Central memory CD8-positive, alpha-beta T cell (primary cell): ENCODE measurements at regions not wholly inside any gene's neighbourhood (a gene's known extent, or its start where the extent isn't known, plus 50 kb on each side); places are given as distances from the start of the nearest gene placed in this dataset.

Experiments used
- ATAC-seq: fragments of 150-1000 bp; cut with Tn5 transposase; replicated peaks from 2 replicates; pipeline ENCODE4 v1.10.0; 2022; ENCODE audit warnings: mild to moderate bottlenecking, moderate FRiP score, moderate number of reproducible peaks; ENCODE audit not compliant: poor library complexity, severe bottlenecking; ENCODE audit errors: extremely low read depth
- DNase-seq, 2 donors: peaks; one replicate each; pipeline ENCODE4 v3.0.0; 2021; ENCODE audit warnings: low spot score in 2 of 2
- H3K27ac Mint-ChIP-seq: one replicate; pipeline ENCODE4 v1.8.0; 2022; ENCODE audit warnings: low read depth, mild to moderate bottlenecking, moderate library complexity, mixed read lengths
- H3K27me3 Mint-ChIP-seq: one replicate; pipeline ENCODE4 v1.8.0; 2022; ENCODE audit warnings: mixed read lengths
- H3K36me3 Mint-ChIP-seq: one replicate; pipeline ENCODE4 v1.8.0; 2022; ENCODE audit warnings: mild to moderate bottlenecking, moderate library complexity, mixed read lengths; ENCODE audit not compliant: insufficient read depth
- H3K4me1 Mint-ChIP-seq: one replicate; pipeline ENCODE4 v1.8.0; 2022; ENCODE audit warnings: mixed read lengths
- H3K4me3 Mint-ChIP-seq: one replicate; pipeline ENCODE4 v1.8.0; 2022; ENCODE audit warnings: mild to moderate bottlenecking, moderate library complexity, mixed read lengths
- H3K9me3 Mint-ChIP-seq: one replicate; pipeline ENCODE4 v1.8.0; 2022; ENCODE audit warnings: mixed read lengths

DNA sequence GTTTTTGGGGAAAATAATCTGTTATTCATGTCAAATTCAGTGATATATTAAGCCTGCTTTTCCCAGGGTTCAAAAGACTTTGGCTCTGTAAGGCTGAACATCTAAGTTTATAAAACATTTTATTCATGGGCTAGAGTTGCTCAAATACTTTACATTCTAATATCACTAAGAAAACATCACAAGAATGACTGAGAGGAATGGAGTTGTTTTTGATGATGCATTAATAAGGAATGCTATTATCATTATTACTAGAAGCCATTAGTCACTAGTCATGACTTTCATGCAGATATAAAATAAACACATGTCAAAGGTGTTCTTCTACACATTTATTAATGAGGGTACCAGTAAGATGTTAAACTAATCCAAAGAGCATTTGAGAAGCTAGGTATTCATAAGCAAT lies 185.5 kb upstream of the KCNN2 start:
- Mint-ChIP-seq H3K36me3 (no peaks in the 10 kb centered on the region), H3K9me3 (peaks cover 9% of the 10 kb centered on the region), H3K27me3 (no peaks in the 10 kb centered on the region), H3K27ac (no peak overlapping the region), H3K4me3 (no peak overlapping the region), H3K4me1 (no peaks in the 10 kb centered on the region)
- DNase-seq, result no peak
- no peak for ATAC-seq

GRCh38 chr5:114179134-114179533 lies 182.7 kb upstream of the KCNN2 start:
- no peak overlapping the region for H3K27ac Mint-ChIP-seq
- H3K36me3 Mint-ChIP-seq, result no peaks in the 10 kb centered on the region
- H3K9me3 Mint-ChIP-seq, result no peaks in the 10 kb centered on the region
- DNase-seq (no peak), ATAC-seq (no peak)
- H3K4me1 Mint-ChIP-seq, result no peaks in the 10 kb centered on the region
- H3K27me3 Mint-ChIP-seq, result no peaks in the 10 kb centered on the region
- no peak overlapping the region for H3K4me3 Mint-ChIP-seq

- ATAC-seq, result no peak
- Mint-ChIP-seq H3K4me1 (no peaks in the 10 kb centered on the region), H3K4me3 (no peak overlapping the region), H3K27me3 (no peaks in the 10 kb centered on the region), H3K9me3 (peaks cover 7% of the 10 kb centered on the region), H3K27ac (no peak overlapping the region), H3K36me3 (no peaks in the 10 kb centered on the region)
- no peak for DNase-seq
Observed at GRCh38 chr5:114184006-114184405, 177.9 kb upstream of the KCNN2 start.

DNA sequence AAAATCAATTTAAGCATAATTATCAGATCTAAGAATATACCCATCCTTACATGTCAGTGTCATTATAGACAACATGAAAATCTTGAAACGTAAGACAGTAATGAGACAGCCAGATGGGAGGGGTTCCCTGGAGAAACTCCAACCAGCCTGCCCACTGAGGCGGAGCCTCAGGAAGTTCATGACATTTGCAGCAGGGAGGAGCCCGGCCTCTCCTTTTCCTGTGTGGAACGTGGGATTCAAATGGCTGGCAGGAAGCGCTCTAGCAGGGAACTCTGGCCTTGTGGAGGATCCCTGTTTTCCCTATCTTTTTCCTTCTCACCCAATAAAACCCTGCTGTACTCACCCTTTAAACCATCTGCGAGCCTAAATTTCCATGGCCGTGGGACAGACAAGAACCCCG lies 176.6 kb upstream of the KCNN2 start:
- no peaks in the 10 kb centered on the region for H3K4me1 Mint-ChIP-seq
- no peak overlapping the region for H3K4me3 Mint-ChIP-seq
- no peak for ATAC-seq
- DNase-seq, result no peak
- no peaks in the 10 kb centered on the region for H3K27me3 Mint-ChIP-seq
- H3K36me3 Mint-ChIP-seq, result no peaks in the 10 kb centered on the region
- no peak overlapping the region for H3K27ac Mint-ChIP-seq
- peaks cover 10% of the 10 kb centered on the region for H3K9me3 Mint-ChIP-seq

DNA sequence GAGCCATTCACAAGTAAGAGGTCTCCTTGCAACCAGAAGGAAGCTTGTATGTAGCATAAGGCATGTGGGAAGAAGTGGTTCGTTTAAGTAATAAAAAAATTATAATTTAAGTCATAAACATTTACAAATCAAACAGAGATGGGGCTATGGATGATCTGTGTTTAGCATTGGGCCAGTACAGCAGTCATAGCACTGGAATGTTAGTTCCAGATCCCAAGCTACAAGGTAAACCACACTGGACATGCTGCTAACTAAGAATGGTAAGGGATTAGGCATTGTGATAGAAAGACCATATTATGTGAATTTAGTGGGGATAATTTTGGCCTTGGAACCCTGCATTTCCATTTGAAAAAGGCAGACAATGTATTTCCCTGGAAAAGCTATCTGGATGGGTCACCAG lies 170.4 kb upstream of the KCNN2 start:
- Mint-ChIP-seq H3K27me3 (no peaks in the 10 kb centered on the region), H3K4me1 (no peaks in the 10 kb centered on the region), H3K9me3 (peaks cover 15% of the 10 kb centered on the region), H3K36me3 (no peaks in the 10 kb centered on the region), H3K4me3 (no peak overlapping the region), H3K27ac (no peak overlapping the region)
- no peak for DNase-seq
- no peak for ATAC-seq

GRCh38 chr5:114192108-114192507 lies 169.8 kb upstream of the KCNN2 start:
- Mint-ChIP-seq H3K27me3 (no peaks in the 10 kb centered on the region), H3K36me3 (no peaks in the 10 kb centered on the region), H3K27ac (no peak overlapping the region), H3K4me3 (no peak overlapping the region), H3K4me1 (no peaks in the 10 kb centered on the region), H3K9me3 (peaks cover 14% of the 10 kb centered on the region)
- no peak for ATAC-seq
- no peak for DNase-seq

- Mint-ChIP-seq H3K36me3 (peaks cover 2% of the 10 kb centered on the region), H3K9me3 (peaks cover 26% of the 10 kb centered on the region), H3K4me1 (no peaks in the 10 kb centered on the region), H3K4me3 (no peak overlapping the region), H3K27me3 (no peaks in the 10 kb centered on the region), H3K27ac (no peak overlapping the region)
- DNase-seq (no peak), ATAC-seq (no peak)
Observed at GRCh38 chr5:114201332-114201731, 160.5 kb upstream of the KCNN2 start.

DNA sequence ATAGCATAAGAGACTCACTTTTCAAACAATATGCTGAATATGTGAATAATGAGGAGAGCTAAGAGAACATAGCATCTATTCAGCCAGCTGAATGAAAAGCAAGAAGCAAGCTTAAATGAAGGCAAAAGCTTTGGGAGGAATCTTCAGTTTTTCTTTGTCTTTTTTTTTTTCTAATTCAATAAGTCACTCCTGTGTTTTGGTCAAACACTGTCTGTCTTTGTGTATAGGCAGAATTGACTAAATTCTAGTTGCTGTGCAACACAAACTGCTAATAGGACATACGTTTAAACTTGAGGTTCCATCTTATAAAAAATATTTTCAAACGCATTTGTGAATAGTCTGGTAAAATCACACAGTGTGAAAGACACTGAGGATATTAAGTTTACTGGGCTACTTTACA lies 156.9 kb upstream of the KCNN2 start:
- no peak for DNase-seq
- H3K4me1 Mint-ChIP-seq, result no peaks in the 10 kb centered on the region
- no peaks in the 10 kb centered on the region for H3K27me3 Mint-ChIP-seq

DNA sequence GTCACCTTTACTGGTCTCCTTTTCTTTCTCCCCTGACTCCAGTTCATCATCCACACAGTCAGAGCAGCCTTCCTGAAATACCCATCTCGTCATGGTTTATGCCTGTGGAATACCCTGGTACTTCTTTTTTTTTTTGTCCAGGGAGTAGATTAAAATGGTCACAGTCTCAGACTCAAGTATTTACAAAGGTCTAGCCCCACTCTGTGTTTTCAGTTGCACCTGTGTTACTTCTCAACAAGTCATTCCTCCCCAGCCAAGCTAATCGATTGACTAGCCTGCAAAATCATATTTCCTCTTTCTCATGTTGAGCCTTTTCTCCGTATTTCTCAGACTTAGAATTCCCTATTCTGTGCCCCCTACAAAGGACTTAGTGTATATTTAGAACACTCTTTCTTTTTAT lies 155.2 kb upstream of the KCNN2 start:
- DNase-seq (no peak), ATAC-seq (no peak)
- Mint-ChIP-seq H3K27me3 (no peaks in the 10 kb centered on the region), H3K4me1 (no peaks in the 10 kb centered on the region), H3K4me3 (no peak overlapping the region), H3K27ac (no peak overlapping the region), H3K36me3 (no peaks in the 10 kb centered on the region), H3K9me3 (peaks cover 17% of the 10 kb centered on the region)

More for the DNA sequence above, 156.9 kb upstream of the KCNN2 start:
- ATAC-seq, result no peak
- Mint-ChIP-seq H3K4me3 (no peak overlapping the region), H3K36me3 (peaks cover 2% of the 10 kb centered on the region), H3K9me3 (peaks cover 26% of the 10 kb centered on the region), H3K27ac (no peak overlapping the region)

DNA sequence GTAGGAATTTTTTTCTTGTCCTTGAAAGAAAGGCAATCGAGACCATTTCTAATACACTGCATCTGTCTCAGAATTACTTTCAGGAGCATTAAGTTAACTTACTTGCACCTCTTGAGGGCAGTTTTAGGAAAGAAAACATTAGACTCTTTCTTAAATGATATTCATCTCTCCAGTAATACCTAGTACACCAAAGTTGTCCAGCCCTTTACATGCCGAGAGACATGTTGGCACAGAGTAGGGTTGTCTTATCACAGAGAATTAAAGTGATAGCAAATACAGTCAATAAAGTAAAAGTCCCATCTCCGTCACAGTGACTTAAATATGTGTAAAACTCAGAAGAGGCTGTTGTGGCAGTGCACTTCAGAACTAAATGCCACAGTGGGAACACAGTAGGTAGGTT lies 154.3 kb upstream of the KCNN2 start:
- Mint-ChIP-seq H3K36me3 (no peaks in the 10 kb centered on the region), H3K27ac (no peak overlapping the region), H3K9me3 (peaks cover 17% of the 10 kb centered on the region), H3K27me3 (no peaks in the 10 kb centered on the region), H3K4me3 (no peak overlapping the region), H3K4me1 (no peaks in the 10 kb centered on the region)
- ATAC-seq, result no peak
- DNase-seq, result no peak

- Mint-ChIP-seq H3K4me1 (no peaks in the 10 kb centered on the region), H3K9me3 (peaks cover 17% of the 10 kb centered on the region), H3K4me3 (no peak overlapping the region), H3K27ac (no peak overlapping the region), H3K27me3 (no peaks in the 10 kb centered on the region), H3K36me3 (no peaks in the 10 kb centered on the region)
- DNase-seq (no peak), ATAC-seq (no peak)
Observed at GRCh38 chr5:114208120-114208519, 153.8 kb upstream of the KCNN2 start.

DNA sequence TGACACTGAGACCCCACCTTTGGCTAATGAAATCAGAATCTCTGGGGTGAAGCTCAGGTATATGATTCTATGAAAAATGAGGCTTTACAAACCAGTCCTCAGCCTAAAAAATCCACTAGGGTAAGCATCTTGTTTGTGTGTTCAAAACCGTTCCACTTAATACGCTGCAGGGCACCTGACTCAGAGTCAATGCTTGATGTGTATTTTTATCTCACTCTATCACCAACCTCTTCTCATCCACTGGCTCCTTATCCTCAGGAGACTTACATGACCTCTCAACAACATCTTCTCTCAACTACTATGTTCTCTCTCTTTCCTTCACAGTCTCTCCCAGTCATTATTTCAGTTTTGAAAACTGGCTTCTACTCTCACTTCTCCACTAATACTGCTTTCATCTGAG lies 153.3 kb upstream of the KCNN2 start:
- Mint-ChIP-seq H3K27me3 (no peaks in the 10 kb centered on the region), H3K36me3 (no peaks in the 10 kb centered on the region), H3K9me3 (peaks cover 17% of the 10 kb centered on the region), H3K4me3 (no peak overlapping the region), H3K27ac (no peak overlapping the region), H3K4me1 (no peaks in the 10 kb centered on the region)
- DNase-seq (no peak), ATAC-seq (no peak)

- H3K27me3 Mint-ChIP-seq, result no peaks in the 10 kb centered on the region
- no peak overlapping the region for H3K4me3 Mint-ChIP-seq
- ATAC-seq (no peak), DNase-seq (no peak)
- no peaks in the 10 kb centered on the region for H3K4me1 Mint-ChIP-seq
- H3K36me3 Mint-ChIP-seq, result no peaks in the 10 kb centered on the region
- H3K27ac Mint-ChIP-seq, result no peak overlapping the region
- H3K9me3 Mint-ChIP-seq, result peaks cover 17% of the 10 kb centered on the region
Observed at GRCh38 chr5:114210662-114211061, 151.2 kb upstream of the KCNN2 start.

DNA sequence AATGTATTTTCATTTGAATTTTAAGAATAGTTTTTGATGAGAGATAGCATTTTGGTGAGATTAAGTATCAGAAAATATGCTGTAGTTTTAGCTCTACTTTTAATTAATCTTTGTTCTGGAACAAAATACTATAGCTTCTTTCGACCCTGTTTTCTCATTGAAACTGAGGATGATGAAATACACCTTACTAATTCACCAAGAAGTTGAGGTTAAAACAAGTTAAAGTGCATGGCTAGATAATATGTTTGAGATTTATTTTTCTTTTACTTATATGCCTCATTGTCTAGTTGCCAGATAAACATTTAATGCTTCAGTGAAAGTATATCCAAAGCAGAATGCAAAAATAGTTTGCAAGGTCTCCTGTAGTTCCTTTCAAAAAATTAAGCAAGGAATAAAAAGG lies 140.1 kb upstream of the KCNN2 start:
- H3K9me3 Mint-ChIP-seq, result peaks cover 12% of the 10 kb centered on the region
- H3K27me3 Mint-ChIP-seq, result no peaks in the 10 kb centered on the region
- H3K27ac Mint-ChIP-seq, result no peak overlapping the region
- no peaks in the 10 kb centered on the region for H3K4me1 Mint-ChIP-seq
- no peaks in the 10 kb centered on the region for H3K36me3 Mint-ChIP-seq
- DNase-seq (no peak), ATAC-seq (no peak)
- H3K4me3 Mint-ChIP-seq, result no peak overlapping the region
